Motor neuron (in vitro differentiated cells): ENCODE measurements at regions not wholly inside any gene's neighbourhood (a gene's known extent, or its start where the extent isn't known, plus 50 kb on each side); places are given as distances from the start of the nearest gene placed in this dataset.
A peak's percentile ranks its signal among the peaks of the same experiment; 100 is the strongest.

Source experiments
- ATAC-seq, 8 experiments: fragments of 200-7000 bp; cut with Tn5 transposase; replicated peaks in 6 of 8; 2 replicates each; pipeline ENCODE4 v1.8.0; 2021; ENCODE audit warnings: mild to moderate bottlenecking in 8 of 8, moderate library complexity in 8 of 8
- H3K27ac ChIP-seq, 2 donors: fragments of 250-450 bp; sonication (Bioruptor Pico); 2 replicates each; pipeline ENCODE4 v1.9.0; 2021; ENCODE audit warnings: antibody characterized with exemption in 2 of 2, mild to moderate bottlenecking in 2 of 2, moderate library complexity in 1 of 2
- H3K4me1 ChIP-seq, 2 donors: fragments of 250-450 bp; sonication (Bioruptor Pico); replicated peaks in 1 of 2; 2 replicates each; pipeline ENCODE4 v1.6.1; 2021; ENCODE audit warnings: antibody characterized with exemption in 2 of 2, mild to moderate bottlenecking in 2 of 2, moderate library complexity in 1 of 2
- H3K4me3 ChIP-seq, 5 donors: fragments of 250-450 bp; sonication (Bioruptor Pico); 2 replicates each; pipeline ENCODE4 v1.9.0; 2021; ENCODE audit warnings: antibody characterized with exemption in 5 of 5, mild to moderate bottlenecking in 5 of 5, moderate library complexity in 4 of 5
- WGBS, 10 experiments: fragments of 450-650 bp; shearing (Covaris generic); methylation state at CpG; one replicate each; pipeline ENCODE4 v1.0.0; 2022; 5-methylcytosine and 5-hydroxymethylcytosine counted together
- in situ Hi-C, 9 experiments: fragments of 400-800 bp; cut with MboI; loops; one replicate each; pipeline ENCODE4 v1.15.0; 2021; ENCODE audit warnings: low sequenced_read_pairs in 9 of 9, low pct_unique_long_range_greater_than_20kb in 2 of 9; ENCODE audit not compliant: unreplicated experiment in 9 of 9

DNA sequence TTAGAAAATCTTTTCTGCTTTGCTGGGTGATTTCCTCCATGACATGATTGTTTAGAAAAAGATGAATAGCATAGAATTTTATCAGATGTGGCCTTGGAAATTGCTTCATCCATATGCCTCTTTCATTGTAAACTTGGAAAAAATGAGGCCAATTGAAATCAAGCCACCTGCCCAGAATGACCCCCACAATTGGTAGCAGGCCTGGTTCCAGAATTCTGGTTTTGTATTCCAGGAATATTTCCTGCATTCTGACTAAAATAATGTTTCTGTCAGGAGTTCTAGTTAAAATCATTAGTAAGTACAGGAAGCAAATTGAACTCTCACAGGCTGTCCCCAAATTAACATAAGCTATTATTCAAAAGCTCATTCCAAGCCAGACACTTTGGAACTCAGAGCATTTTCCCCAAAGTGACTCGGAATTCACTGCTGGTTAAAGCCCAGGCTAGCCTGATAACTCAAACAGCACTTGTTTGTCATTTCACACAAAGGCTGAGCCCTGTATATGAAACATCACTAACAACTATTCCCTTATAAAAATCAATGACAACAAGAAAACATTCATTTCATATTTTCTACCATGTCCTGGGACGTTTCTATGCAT lies 75.1 kb upstream of the ADCY2 start:
- Histone ChIP-seq H3K4me1 (peaks cover 16 to 18% of the 10 kb centered on the region in 2 donors), H3K27ac (no peak overlapping the region), H3K4me3 (no peak overlapping the region)
- WGBS, 10 experiments = 0 to 88% (median 53%) methylated on average over 1 to 2 of the region's 2 CpGs; no CpG with 5 or more reads in 3 of the 10 experiments
- in situ Hi-C loops = no loop called here
- peak in 4 of 8 experiments; percentile 16 to 57 (median 40) for ATAC-seq

GRCh38 chr5:7321724-7322123 lies 74.2 kb upstream of the ADCY2 start:
- 20 to 100% (median 100%) methylated on average over 1 of the region's 2 CpGs; no CpG with 5 or more reads in 7 of the 10 experiments for WGBS, 10 experiments

DNA sequence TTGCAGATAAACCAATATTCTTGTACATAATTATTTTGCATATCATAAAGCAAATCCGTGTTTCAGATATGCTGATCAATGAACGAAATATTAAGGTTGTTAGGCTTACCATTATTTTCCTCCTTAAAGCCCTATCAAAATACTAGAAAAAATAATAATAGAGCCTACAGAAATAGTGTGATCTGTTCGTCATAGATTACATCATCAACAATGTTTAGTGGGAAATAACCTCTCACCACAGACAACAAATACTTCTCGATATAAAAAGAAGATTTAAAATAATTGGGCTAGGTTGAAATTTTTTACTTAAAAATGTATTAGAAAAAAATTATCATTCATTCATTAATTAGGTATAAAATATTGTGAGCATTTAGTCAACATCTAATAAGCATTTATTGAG lies 71.0 kb upstream of the ADCY2 start:
- no peak overlapping the region for H3K27ac ChIP-seq
- peaks cover 17 to 26% of the 10 kb centered on the region in 2 donors for H3K4me1 ChIP-seq
- no peak overlapping the region for H3K4me3 ChIP-seq
- 42 to 100% (median 92%) methylated on average over 1 to 4 of the region's 4 CpGs for WGBS, 10 experiments
- no peak for ATAC-seq
- in situ Hi-C loops = no loop called here

More at GRCh38 chr5:7321724-7322123, 74.2 kb upstream of the ADCY2 start:
- peak; percentile 58 to 97 (median 95) for ATAC-seq
- H3K4me1 ChIP-seq = peaks cover 15 to 18% of the 10 kb centered on the region in 2 donors
- peak overlapping the region; percentile 3 to 26 for H3K27ac ChIP-seq
- H3K4me3 ChIP-seq = no peak overlapping the region
- in situ Hi-C loops = no loop called here

GRCh38 chr5:7325975-7326913 lies 69.7 kb upstream of the ADCY2 start:
- in situ Hi-C loops = no loop called here
- ATAC-seq = no peak
- WGBS, 10 experiments = 3 to 100% (median 92%) methylated on average over 1 to 8 of the region's 8 CpGs
- Histone ChIP-seq H3K4me3 (no peak overlapping the region), H3K4me1 (peaks cover 24 to 29% of the 10 kb centered on the region in 2 donors), H3K27ac (no peak overlapping the region)

DNA sequence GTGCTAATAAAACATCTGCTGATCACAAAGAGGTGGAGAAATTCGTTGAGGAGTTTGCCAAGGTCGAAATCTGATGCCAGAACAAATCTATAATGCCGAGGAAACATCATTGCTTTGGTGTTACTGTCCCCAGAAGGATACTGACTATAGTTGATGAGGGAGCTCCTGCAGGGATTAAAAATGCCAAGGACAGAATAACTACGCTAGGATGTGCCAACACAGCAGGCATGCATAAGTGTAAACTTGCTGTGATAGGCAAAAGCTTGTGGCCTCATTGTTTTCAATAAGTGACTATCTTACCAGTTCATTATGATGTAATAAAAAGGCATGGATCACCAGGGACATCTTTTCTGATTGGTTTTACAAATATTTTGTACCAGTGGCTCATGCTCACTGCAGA lies 66.8 kb upstream of the ADCY2 start:
- WGBS, 10 experiments = 0 to 100% (median 66%) methylated on average over 1 to 4 of the region's 4 CpGs; no CpG with 5 or more reads in 1 of the 10 experiments

GRCh38 chr5:7329712-7330111 lies 66.2 kb upstream of the ADCY2 start:
- ATAC-seq = no peak
- Histone ChIP-seq H3K4me1 (peaks cover 17 to 24% of the 10 kb centered on the region in 2 donors), H3K4me3 (no peak overlapping the region), H3K27ac (no peak overlapping the region)
- in situ Hi-C loops = no loop called here
- 38 to 100% (median 75%) methylated on average over 1 to 3 of the region's 3 CpGs for WGBS, 10 experiments

More for the DNA sequence above, 66.8 kb upstream of the ADCY2 start:
- H3K4me3 ChIP-seq = no peak overlapping the region
- peaks cover 17 to 24% of the 10 kb centered on the region in 2 donors for H3K4me1 ChIP-seq
- ATAC-seq = no peak
- H3K27ac ChIP-seq = no peak overlapping the region
- in situ Hi-C loops = no loop called here

- in situ Hi-C loops = no loop called here
- peak in 2 of 8 experiments; percentile 25 to 63 for ATAC-seq
- WGBS, 10 experiments = 0 to 81% (median 60%) methylated on average over 1 to 3 of the region's 3 CpGs; no CpG with 5 or more reads in 2 of the 10 experiments
- Histone ChIP-seq H3K4me3 (no peak overlapping the region), H3K4me1 (peaks cover 17 to 24% of the 10 kb centered on the region in 2 donors), H3K27ac (no peak overlapping the region)
Measured at GRCh38 chr5:7330256-7330655, 65.7 kb upstream of the ADCY2 start.

DNA sequence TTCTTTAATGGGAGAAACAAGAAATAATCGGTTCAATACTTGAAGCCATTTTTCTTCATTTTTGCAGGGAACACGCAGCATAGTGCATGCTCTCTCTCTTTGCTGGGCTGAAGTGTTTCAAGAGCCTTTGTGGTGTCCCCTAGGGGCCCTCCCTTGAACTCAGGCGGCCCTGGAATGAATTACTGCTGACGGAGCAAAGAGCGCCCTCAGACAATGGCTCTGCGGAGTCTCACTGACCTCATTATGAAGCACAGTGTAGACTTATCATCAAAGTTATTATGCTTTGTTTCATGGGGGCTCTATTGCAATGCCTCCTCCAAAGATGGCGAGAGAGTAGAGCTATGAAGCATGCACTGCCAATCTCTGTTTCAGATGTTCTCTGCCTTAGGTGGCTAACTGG lies 64.8 kb upstream of the ADCY2 start:
- peak in 5 of 8 experiments; percentile 94 to 98 (median 95) for ATAC-seq
- H3K4me1 ChIP-seq = peaks cover 17 to 28% of the 10 kb centered on the region in 2 donors
- H3K27ac ChIP-seq = no peak overlapping the region
- in situ Hi-C loops = no loop called here
- no peak overlapping the region for H3K4me3 ChIP-seq
- WGBS, 10 experiments = 46 to 100% (median 72%) methylated on average over 1 to 7 of the region's 7 CpGs; no CpG with 5 or more reads in 3 of the 10 experiments
